GM18519 (cell line): ENCODE measurements at regions not wholly inside any gene's neighbourhood (a gene's known extent, or its start where the extent isn't known, plus 50 kb on each side); places are given as distances from the start of the nearest gene placed in this dataset.
"Not testable (repeated sequence)": the region's sequence is repeated elsewhere in the genome, so short reads cannot be mapped to it uniquely, and the experiment has no call there.

Experiments
- ATAC-seq: cut with Tn5 transposase; IDR thresholded peaks from one replicate; pipeline ENCODE4 v1.9.1; 2021; ENCODE audit warnings: mild to moderate bottlenecking, moderate library complexity; ENCODE audit not compliant: unreplicated experiment, low FRiP score

DNA sequence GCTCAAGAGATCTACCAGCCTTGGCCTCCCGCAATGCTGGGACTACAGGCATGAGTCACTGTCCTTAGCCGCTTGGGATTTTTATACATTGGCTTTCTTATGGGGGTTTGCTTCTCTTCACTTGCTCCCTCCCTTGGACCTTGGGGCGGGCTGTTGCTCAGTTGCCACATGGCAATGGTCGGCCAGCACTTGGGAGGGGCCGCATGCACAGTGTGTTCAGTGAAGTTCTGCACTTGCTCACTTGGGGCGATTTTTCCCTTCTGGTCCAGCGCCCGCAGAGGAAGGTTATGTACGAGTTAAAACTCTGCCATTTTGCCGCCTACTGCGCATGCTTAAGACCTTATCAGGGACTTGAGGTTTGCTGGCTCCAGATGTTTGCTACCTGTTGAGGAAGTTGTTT lies 1367.6 kb upstream of the CDH8 start:
- ATAC-seq, result no peak

DNA sequence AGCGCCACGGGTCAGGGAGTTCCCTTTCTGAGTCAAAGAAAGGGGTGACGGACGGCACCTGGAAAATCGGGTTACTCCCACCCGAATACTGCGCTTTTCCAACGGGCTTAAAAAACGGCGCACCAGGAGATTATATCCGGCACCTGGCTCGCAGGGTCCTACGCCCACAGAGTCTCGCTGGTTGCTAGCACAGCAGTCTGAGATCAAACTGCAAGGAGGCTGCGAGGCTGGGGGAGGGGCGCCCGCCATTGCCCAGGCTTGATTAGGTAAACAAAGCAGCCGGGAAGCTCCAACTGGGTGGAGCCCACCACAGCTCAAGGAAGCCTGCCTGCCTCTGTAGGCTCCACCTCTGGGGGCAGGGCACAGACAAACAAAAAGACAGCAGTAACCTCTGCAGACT lies 1352.0 kb upstream of the CDH8 start:
- ATAC-seq, result not testable (repeated sequence)

- ATAC-seq, result no peak
Observed at GRCh38 chr16:63385714-63386432, 1349.6 kb upstream of the CDH8 start.

- no peak for ATAC-seq
Observed at GRCh38 chr16:63373744-63374143, 1337.5 kb upstream of the CDH8 start.

DNA sequence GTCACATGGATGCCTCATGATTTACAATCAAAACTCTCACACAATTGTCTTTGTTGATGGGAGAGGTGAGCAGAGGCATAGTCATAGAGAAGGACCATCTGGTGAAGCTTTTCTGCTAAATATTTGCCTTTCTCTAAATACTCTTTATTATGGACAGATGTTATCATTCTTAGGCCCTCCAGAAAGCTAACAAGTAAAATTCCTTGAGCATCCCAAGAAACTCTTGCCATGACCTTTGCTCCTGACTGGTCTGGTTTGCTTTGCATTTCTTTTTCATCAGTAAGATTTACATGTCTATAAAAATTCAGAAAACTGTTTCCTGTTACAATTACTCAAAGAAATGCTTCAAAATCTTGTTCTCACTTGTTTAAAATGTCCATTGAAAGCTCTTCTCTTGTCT lies 1336.6 kb upstream of the CDH8 start:
- no peak for ATAC-seq

DNA sequence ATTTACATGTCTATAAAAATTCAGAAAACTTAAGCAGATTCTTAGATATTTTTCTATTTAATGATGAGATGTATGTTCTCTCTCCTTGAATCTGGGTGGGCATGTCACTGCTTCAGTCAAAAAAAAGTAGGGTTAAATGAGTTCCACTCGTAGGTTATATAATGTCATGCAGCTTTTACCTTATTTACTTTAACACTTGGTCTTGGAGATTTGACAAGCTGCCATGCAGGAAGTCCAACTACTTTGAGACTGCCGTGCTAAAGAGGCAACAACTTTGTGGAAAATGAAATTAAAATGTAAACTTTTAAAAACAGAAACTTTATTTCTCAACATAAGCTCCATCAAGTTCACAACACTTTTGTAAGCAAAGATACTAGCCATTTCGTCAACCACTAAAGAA lies 1336.0 kb upstream of the CDH8 start:
- ATAC-seq, result no peak

DNA sequence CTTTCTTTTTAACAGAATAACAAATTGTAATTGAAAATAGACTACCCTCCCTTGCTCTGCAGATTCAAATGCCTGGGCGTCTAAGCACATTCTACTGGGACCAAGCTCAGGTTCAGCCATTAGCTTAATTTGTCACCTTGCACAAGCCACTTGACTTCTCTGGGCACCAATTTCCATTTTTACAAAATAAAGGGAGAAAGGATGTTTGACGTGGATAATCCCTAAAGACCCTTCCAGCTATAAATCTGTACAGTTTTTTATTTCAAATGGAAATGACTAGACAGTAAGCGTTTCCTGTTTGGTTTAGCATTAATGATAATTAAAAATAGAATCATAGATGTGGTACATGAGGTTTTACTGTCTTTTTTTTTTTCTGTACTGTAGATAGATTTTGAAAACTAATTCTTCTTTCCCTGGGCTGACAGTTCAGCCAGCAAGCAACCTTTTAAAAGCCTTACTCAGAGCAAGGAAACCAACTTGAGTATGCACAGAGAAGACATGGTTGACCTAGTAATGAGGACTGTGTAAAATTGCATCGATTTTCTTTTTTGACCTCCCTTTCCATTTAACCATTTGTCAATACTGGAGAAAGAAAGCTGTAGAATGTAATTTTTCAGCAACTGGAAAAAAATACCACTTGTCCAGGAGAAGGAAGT lies 1329.5 kb upstream of the CDH8 start:
- no peak for ATAC-seq

GRCh38 chr16:63363738-63364137 lies 1327.5 kb upstream of the CDH8 start:
- no peak for ATAC-seq

GRCh38 chr16:63361032-63361624 lies 1324.9 kb upstream of the CDH8 start:
- ATAC-seq, result peak; percentile 90

- ATAC-seq, result no peak
Observed at GRCh38 chr16:63349961-63350360, 1313.7 kb upstream of the CDH8 start.

- no peak for ATAC-seq
Observed at GRCh38 chr16:63346000-63346399, 1309.8 kb upstream of the CDH8 start.

DNA sequence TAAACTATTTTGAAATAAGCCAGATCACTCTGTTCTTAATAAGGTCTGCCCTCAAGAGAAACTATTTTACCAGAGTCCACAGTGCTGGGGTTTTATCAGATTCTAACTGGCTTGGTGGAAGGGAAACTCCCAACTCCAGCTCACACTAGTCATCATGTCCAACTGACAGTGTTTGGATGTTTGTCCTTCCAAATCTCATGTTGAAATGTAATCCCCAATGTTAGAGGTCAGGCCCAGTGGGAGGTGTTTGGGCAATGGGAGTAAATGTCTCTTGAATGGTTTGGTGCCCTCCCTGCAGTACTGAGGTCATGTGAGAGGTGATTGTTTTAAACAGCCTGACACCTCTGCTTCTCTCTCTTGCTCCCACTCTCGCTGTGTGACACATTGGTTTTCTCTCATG lies 1301.0 kb upstream of the CDH8 start:
- ATAC-seq, result no peak

- no peak for ATAC-seq
Observed at GRCh38 chr16:63331111-63331510, 1294.9 kb upstream of the CDH8 start.

GRCh38 chr16:63326736-63327339 lies 1290.6 kb upstream of the CDH8 start:
- ATAC-seq, result no peak

GRCh38 chr16:63323722-63324705 lies 1287.8 kb upstream of the CDH8 start:
- no peak for ATAC-seq

DNA sequence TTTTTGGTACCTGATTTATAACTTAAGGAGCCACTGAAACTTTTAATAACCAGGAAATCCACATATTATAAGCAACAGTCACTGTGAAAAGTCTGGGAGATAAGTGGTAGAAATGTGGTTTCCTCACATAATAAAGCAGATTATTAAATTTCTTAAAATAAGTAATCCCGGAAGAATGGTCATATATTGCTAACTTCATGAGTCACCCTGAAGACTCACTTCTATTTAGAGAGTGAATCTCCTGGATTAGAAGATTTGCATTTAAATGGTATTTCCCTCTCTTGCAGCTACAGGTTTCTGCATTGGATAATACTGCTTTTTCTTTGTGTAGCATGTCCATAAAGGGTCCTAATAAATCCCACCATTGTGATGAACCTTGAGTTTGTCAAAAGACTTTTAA lies 1286.8 kb upstream of the CDH8 start:
- ATAC-seq, result no peak

DNA sequence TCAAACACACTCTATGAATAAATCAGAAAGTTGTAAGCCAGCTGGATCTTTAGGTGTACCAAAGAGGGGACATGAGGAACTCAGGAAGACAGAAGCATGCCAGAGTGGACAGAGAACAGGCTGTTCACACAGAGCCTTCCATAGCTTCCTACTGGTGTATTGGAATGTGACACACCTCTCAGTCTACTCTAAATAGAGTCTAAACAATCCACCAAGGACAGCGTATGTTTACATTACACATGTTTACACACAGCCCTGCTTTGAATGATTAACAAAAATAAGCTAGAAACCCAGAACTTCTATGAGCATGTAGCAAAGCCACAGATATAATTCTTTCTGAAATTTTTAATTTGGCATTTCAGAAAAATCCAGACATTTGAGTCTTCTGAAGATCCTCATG lies 1279.0 kb upstream of the CDH8 start:
- ATAC-seq, result no peak

DNA sequence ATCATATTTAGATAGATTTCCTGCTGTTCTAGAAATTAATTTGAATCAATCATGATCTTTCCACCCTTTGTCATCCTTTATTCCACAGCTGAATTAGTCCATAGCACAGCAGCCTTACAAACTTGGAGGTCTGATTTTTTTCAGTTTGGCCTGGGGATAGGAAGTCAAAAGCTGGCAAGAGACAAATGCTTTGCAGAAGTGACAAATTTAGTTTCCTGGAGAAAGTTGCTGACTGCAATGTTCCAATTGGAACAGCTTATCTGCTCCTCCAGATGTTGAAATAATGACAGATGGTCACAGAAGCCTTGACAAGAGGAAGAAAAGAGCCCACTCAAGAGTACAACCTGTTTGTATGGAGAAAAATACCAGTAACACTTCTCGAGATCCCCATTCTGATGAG lies 1276.1 kb upstream of the CDH8 start:
- no peak for ATAC-seq

GRCh38 chr16:63311313-63311712 lies 1275.1 kb upstream of the CDH8 start:
- ATAC-seq, result no peak

GRCh38 chr16:63302811-63303210 lies 1266.6 kb upstream of the CDH8 start:
- no peak for ATAC-seq
